HPDE6-E6E7 (cell line): ENCODE measurements at regions not wholly inside any gene's neighbourhood (a gene's known extent, or its start where the extent isn't known, plus 50 kb on each side); places are given as distances from the start of the nearest gene placed in this dataset.
"Not testable (repeated sequence)": the region's sequence is repeated elsewhere in the genome, so short reads cannot be mapped to it uniquely, and the experiment has no call there.

Experiments used
- DNase-seq: peaks from one replicate; pipeline ENCODE4 v3.0.0; 2011; ENCODE audit warnings: missing footprints; ENCODE audit errors: extremely low spot score

- no peak for DNase-seq
These were observed 400.2 kb downstream of the KCNRG start for GRCh38 chr13:50415428-50415827.

- no peak for DNase-seq
These were observed 402.4 kb downstream of the KCNRG start for GRCh38 chr13:50417597-50417996.

DNA sequence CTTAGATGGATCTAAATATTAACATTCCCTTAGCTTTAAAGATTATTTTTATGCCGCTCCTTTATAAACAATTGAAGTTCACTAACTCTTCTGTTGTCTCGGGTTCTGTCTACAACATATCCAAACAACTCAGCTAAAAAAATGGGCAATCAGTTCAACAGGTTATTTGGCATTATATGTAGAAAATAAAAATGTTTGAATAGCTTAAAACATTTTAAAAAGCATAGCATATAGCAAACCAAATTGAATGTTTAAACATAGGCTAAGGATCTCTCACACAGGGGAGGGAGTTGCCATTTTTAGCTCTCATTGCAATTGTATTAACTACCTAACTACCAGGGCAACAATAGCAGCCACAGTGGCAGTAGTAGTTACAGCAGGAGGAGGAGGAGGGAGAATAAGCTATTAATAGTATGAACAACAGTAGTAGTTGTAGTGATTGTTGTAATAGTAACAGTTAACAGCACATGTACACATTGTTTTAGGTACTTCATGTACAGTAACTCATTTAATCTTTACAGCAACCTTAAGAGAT, 404.2 kb downstream of the KCNRG start:
- no peak for DNase-seq

DNA sequence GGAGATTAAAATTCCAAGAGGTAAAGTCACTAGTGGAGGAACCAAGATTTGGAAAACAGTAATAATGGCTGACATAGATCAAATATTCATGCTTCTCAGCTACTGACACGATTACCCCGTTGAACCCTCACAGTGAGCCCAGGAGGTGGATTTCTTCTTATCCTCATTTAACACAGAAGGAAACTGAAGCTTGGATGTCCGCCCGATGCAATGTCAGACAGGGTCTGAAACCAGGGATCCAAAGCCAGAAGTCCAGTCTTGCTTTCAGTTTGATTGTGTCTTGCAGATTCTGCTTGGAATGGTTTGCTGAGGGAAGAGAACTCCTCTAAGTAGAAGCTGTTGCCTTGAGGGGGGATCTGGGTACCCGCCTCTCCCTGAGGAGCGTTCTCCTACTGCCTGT, 404.7 kb downstream of the KCNRG start:
- no peak for DNase-seq

GRCh38 chr13:50420718-50421472, 405.7 kb downstream of the KCNRG start:
- no peak for DNase-seq

DNA sequence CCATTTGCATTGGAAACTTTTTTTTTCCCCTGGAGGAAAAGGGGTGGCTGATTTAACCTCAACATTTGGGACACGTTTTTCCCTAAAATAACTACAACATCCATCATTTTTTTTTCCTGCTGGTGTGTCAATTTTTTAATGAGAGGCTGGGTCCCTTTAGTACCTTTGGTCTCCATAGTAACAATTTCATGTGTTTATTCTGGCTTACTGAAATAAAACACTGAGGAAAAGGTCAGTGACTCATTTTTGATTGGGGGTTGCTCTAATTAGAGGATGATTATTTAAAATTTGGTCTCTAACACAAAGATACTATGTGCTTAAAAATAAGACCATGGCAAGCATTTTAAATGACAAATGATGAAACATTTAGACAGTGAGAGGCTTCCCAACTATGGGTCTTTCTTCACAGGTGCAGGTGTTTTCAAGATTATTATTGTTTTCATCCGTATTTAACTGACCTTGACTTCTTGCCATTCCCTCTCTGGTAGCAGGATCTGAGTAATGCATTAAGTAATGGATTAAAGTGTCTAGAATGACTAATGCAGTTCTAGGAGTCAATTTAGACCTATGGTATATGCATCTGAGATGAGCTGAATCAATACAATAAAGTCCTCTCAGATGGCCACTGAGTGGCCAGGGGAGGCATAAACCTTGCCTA, 406.4 kb downstream of the KCNRG start:
- no peak for DNase-seq

DNA sequence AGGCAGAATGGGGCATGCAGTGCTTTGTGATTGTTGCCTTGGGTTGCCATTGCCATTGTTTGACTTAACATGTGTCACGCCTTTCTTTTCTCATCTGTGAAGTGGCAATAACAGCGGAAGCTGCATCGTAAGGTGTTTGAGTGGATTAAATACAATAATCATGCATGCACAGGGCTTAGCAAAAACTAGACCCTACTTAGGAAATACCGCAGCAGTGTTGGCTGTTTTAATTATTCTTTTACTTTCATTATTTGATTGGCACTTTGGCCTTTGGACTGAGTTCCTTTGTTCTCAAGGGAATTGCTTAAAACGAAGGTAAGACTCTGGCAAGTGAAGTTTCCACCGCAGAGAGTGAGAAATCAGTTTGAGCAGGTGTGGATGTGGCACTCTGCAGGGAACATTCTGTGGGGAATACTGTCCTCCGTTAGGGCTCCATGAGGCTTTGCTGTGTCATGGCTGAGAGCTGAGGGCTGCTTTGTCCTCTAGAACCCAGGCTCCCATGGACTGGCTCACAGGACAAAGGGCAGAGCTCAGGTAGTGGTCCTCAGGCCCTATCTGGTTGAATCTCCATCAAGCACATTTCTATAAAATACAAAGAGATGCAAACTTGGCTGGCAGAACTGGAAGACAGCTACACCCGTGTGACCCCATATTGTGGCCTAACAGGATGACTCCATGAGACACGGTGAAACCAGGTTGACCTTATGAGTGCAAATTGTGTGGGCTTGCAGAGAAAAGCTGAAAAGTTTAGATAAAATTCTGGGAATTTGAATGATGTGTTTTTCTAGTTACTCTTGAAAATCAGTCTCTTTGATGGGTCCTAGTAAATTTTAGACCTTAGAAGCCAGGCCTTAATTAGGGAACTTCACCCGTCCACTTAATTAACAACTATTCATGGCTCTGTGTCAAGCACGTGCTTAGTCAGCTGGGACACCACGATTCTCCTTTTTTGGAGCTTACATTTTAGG, 407.2 kb downstream of the KCNRG start:
- no peak for DNase-seq

DNA sequence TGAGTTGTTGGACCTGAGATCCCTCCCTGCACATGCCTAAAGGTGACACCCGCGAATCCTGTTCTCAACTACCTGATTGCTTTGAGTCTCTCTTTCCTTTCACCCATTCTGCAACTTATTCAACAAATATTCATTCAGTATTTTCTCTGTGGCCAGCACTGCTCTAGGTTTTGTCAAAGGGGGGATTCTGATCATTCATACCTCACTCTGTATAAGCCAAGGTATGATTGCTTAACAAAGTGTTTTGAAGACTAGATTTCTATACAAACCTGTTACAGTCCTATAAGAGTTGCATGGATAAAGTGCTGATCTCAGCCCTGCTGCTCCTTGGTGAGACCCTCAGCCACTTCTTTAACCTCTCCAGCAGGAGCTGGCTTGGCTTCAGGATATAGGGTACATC, 409.7 kb downstream of the KCNRG start:
- DNase-seq, result no peak

- DNase-seq, result no peak
These were observed 410.5 kb downstream of the KCNRG start for GRCh38 chr13:50425772-50426171.

GRCh38 chr13:50426927-50427326, 411.7 kb downstream of the KCNRG start:
- DNase-seq, result no peak

DNA sequence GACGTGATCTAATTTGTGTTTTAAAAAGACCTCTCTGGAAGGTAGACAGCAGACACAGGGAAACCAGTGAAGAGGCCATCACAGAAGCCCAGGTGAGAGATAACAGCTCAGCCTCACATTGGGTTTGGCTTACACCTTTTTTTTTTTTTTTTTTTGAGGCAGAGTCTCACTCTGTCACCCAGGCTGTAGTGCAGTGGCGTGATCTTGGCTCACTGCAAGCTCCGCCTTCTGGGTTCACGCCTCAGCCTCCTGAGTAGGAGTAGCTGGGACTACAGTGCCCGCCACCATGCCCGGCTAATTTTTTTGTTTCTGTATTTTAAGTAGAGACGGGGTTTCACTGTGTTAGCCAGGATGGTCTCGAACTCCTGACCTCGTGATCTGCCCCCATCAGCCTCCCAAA, 412.3 kb downstream of the KCNRG start:
- not testable (repeated sequence) for DNase-seq

DNA sequence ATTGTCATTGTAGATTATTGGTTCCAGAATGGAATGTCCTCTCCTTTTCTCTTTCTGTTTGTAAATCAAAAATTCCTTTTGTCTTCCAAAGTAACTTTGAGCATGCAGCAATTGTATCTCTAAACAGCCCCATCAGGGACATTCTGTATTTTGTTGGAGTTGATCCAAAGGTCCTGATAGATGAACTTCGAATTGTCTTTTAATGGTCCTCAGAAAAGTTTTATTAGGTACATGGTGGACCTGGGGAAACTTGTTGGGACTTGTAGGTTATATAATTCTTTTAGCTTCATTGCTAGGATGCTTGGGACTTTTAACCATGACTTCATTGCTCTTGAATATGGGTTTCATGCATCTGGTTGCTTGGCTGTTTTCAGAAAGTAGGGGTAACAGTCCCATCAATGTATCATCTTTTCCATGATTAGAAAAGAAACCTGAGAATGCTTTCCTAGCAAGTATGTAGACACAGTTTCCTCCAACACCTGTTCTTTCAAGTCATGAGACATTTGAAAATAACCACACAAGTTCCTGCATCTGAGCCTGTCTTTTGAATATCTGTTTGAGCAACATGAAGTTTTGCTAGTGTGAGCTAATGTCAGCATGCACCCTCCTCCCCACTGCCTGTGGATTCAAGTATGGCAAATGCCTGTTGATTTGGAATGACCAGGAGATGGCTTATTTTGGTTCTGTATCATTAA, 413.1 kb downstream of the KCNRG start:
- no peak for DNase-seq

DNA sequence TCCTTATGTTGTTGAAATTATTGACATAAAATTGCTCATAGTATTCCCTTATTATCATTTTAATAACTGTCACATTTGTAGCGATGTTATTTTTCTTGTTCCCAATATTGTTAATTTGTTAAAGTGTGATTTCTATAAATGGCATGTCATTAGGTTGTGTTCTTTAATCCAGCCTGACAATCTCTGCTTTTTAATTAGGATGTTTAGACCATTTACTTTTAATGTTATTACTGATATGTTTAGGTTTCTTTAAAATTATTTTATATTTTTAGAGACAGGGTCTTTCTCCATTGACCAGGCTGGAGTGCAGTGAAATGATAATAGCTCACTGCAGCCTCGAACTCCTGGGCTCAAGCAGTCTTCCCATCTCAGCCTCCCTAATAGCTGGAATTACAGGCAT, 408.5 kb downstream of the DLEU7 start:
- no peak for DNase-seq

DNA sequence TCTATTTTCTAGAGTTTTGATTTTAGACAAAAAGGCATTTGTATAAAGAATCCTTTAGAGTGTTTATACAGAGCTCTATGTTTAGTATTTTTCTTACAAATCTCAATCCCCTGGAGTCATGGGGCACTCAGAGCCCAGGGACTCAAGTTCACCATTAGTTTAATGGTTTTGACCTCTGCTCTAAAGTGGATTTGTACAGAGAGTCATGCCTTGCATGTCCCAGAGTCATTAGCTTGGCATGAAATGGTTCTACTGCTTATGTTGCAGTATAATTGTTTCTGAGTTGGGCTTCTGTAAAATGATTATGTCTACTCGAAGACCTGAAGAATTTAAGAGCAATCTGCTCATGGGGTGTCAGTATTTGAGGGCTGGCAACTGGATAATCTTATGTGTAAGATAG, 406.2 kb downstream of the DLEU7 start:
- no peak for DNase-seq

DNA sequence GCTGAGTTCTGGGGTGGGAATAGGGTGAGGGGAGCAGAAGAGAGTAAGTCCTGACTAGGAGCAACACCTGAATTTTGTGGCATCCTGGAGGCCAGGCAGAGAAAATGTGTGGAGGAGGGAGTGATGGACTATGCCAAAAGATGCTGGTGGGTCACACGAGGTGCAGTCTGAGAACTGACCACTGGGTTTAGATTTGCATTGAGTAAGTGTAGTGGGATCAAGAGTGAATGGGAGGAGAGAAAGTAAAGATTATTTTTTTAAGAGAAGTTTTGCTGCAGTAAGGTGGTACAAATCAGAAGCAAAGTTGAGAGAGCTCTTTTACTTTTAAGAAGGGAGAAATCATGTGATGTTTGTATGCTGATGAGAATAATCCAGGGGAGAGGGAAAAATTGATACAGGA, 405.1 kb downstream of the DLEU7 start:
- no peak for DNase-seq

GRCh38 chr13:50441130-50441529, 402.4 kb downstream of the DLEU7 start:
- DNase-seq, result no peak

- no peak for DNase-seq
These were observed 398.8 kb downstream of the DLEU7 start for GRCh38 chr13:50444726-50445125.

GRCh38 chr13:50446611-50447010, 396.9 kb downstream of the DLEU7 start:
- DNase-seq, result no peak

- DNase-seq, result no peak
These were observed 394.9 kb downstream of the DLEU7 start for GRCh38 chr13:50448535-50448998.

DNA sequence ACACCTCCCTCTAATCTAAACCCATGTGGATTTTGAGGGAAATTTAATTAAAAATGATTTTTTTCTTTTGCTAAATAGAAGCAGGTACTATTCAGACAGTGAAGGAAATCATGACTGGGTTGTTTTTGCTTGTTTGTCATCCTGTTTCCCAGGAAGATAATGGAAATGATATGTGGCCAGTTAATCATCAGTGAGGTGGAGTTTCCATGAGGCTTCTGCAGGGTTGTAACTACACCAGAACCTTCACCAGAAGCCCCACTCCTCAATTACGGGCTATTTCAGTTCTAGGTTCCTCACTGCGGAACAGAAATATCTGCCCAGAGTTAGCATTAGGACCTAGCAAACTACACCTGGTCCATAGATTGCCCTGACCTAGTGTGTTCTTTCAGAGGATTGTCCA, 394.0 kb downstream of the DLEU7 start:
- DNase-seq, result no peak

GRCh38 chr13:50450279-50450678, 393.2 kb downstream of the DLEU7 start:
- no peak for DNase-seq
